ENCODE measurements at regions not wholly inside any gene's neighbourhood (a gene's known extent, or its start where the extent isn't known, plus 50 kb on each side); places are given as distances from the start of the nearest gene placed in this dataset.
"Not testable (repeated sequence)": the region's sequence is repeated elsewhere in the genome, so short reads cannot be mapped to it uniquely, and the experiment has no call there.

DNA sequence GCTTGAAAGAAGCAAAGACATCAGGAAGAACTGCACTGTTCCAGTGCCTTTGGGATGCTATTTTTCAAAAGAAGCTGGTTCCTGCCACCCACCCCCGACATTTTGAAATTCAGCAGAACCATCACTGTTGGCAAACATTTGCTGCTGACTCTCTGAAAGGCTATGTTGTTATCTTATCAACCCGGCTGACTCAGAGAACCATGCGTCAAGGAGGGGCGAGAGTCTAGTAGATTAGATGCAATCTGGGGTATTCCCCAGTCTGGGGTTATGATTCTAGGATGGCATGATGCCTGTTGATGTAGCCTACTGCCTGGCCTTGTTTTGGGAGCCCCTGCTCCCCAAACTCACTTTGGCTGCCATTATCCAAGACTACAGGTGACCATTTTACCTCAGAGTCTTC is 267.8 kb upstream of the RUNX1 start:
- no peak for DNase-seq (ENCODE audit: low spot score)

DNA sequence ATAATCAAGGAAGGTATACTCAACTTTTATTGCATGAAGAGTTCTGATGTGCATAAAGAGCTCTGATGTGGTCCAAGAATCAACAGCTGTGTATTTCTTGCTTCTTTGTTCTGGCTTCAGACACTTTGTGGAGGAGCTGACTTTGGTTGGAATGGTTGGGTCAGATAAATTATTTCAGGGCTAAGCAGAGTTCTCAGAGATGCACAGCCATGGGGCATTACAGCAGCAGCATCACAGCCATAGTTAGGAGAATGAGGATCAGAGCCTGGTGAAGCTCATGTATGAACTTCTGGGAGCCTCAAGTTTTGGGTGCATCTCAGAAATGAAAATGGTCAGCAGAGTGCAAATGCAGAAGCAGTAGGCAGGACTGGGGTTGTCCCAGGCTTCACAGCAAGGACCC is 267.4 kb upstream of the RUNX1 start:
- no peak for DNase-seq (ENCODE audit: low spot score)

DNA sequence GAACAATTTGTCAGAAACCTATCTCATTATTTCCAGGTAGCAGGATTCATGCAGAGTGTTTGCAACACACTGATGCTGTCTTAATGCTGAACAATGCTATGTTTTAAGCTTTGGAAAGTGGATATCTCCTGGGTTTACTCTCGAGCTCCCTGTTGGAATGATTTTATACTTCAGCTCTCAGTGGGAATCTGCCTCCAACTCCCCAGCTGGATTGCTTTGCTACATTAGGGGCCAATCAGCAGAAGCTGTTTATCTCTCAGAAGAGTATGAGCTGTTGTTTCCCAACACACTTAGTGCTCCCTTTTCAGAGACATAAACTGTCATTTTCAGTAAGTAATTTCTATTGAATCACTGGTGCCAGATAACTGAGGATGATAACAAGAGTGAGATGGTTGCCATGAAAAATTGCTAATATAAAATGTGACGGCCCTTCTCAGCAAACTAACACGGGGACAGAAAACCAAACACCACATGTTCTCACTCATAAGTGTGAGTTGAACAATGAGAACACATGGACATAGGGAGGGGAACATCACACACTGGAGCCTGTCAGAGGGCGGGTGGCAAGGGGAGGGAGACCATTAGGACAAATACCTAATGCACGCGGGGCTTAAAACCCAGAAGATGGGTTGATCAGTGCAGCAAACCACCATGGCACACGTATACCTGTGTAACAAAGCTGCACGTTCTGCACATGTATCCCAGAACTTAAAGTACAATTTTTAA is 265.9 kb upstream of the RUNX1 start:
- DNase-seq (ENCODE audit: low spot score) = no peak

DNA sequence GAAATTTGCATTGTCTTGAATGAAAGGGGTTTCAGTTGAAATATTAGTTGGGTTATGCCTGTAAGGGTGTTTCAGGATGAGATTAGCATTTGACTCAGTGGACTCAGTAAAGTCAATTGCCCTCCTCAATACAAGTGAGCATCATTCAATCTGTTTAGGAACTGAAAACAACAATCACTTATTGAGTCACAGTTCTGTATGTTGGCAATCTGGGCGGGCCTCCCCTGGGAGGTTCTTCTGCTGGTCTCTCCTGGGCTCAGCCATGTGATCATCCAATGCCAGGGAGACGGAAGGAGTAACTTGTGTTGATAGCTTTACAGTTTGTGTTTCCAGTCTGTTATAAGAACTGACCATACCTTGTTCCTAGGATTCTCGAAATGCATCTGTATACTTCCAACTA is 262.9 kb upstream of the RUNX1 start:
- no peak for DNase-seq (ENCODE audit: low spot score)

DNA sequence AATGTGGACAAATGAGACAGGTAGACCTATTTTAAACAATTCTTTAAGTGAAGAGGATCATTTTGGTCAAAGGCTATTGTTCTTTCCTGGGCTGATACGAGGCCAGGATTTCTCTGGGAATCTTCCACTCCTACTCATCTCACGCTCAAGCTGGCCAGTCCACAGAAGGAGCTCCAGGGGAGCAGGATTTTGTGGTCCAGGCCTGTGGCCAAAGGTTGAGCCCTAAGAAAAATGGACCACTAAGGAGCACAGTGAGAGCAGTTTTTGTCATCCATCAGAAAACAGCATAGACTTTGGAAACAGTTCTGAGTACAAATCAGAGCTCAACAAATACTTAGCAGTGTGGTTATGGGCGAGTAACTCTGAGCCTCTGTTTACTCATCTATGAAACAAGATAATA is 260.2 kb upstream of the RUNX1 start:
- DNase-seq (ENCODE audit: low spot score) = no peak

DNA sequence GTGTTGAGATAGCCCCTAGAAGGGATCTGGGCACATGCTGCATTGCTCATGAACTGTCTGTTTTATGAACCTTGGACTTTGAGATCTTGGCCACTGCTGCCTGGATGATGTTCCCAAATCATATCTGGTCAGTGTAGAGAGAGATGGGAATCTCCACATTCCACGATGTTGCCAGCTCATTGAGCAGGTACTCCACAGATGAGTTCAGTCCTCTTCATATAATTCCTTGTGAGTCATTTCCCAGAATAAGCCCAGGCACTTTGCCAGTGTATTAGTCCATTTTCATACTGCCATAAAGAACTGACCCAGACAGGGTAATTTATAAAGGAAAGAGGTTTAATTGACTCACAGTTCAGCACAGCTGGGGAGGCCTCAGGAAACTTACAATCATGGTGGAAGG is 254.0 kb upstream of the RUNX1 start:
- DNase-seq (ENCODE audit: low spot score) = no peak

DNA sequence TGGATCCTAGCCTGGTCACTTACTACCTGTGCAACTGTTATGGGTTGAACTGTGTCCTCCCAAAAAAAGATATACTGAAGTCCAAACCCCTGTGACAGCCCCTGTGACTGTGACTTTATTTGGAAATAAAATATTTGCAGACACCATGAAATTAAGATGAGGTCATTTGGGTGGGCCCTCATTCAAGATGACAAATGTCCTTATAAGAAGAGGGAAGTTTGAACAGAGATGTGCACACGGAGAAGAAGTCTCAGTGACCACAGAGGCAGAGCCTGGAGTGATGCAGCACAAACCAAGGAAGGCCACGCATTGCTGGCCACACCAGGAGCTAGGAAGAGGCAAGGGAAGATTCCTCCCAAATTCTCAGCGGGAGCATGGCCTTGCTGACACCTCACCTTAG is 249.7 kb upstream of the RUNX1 start:
- no peak for DNase-seq (ENCODE audit: low spot score)

DNA sequence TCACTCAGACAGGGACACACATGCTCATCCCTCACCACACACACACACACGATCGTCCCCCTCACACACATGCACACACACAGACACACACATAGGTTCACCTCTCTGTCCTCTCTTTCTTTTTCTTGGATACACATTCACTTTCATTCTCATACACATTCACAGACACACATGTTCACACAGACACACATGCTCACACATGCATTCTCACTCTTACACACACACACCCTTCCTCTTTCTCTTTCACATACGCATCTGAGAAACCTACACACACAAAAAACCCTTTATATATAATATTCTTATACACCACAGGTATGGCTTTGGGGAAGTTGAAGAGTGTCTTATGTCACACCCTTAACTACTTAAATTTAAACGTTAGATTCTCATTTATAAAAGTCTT is 248.6 kb upstream of the RUNX1 start:
- DNase-seq (ENCODE audit: low spot score) = no peak

DNA sequence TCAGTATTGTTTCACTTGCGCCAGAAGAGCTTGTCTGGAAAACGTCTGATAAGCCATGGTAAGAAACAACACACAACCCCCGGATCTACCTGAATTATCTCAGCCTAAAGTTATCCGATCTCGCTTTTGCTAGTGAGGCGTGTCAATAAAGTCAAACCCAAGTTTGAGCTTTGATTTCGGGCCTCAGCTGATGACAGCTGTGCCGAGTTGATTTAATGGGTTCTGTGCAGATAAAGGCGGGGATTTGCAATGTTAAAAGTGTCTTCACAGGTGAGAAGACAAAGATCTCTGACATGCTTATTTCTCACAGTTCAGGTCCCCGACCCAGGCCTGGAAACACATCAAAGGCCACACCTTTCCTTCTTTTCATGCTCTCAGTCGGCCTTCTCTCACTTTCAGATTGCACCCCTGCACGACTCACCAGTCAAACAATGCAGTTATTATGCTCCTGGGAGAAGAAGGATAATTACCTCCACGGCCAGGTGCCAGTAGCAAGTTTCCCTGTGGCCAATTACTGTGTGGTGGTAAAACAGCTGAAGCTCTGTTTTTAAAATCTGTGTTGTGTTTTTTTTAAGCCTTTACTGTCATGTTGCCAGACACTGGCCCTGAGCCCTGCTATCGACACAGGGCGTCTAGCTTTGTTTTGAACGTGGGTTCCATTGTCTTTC is 245.3 kb upstream of the RUNX1 start:
- DNase-seq (ENCODE audit: low spot score) = peak; percentile 38

DNA sequence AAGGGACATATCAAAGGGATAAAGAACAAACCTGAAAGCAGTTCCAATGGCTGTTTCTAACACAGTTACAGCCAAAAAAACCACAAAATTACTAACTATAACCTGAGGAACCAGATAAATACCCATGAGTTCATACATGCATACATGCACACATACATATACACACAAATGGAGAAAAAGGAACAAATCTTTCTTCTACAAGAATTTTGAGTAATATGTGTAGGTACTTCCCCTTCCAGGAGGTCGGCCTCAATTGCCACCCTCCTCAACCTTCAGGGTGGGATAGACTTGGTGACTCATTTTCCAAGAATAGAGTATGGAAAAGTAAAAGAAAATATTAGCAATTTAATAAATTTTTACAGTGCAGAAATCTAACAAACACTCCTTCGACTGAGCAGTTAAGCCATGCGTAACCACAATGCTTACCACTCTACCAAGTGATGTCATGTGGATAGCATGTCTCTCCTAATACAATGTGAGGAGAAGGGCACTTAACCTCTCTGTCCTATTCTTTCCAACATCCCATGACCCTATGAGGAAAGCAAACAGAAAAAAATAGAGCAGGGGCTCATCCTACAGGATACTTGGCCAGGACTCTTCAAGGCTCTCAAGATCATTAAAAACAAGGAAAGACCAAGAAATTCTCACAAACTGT is 243.0 kb upstream of the RUNX1 start:
- no peak for DNase-seq (ENCODE audit: low spot score)

DNA sequence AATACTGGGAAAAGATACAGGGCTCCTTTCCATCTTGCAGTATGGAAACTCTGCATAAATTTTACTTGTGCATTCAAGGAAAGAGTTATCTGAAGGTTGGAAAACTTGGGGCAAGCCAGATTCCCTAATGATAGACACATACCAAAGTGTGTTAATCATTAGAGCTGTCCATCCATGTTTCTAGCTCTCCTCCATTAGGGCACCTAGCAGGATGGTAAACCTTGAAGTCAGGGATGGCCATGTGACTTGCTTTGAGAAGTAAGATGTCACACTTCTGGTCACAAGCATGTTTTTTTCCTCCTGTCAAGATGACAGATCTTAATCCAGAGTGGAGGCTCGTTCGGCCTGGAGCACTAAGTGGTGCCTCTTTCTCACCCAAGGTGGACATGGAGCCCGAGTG is 241.9 kb upstream of the RUNX1 start:
- no peak for DNase-seq (ENCODE audit: low spot score)

DNA sequence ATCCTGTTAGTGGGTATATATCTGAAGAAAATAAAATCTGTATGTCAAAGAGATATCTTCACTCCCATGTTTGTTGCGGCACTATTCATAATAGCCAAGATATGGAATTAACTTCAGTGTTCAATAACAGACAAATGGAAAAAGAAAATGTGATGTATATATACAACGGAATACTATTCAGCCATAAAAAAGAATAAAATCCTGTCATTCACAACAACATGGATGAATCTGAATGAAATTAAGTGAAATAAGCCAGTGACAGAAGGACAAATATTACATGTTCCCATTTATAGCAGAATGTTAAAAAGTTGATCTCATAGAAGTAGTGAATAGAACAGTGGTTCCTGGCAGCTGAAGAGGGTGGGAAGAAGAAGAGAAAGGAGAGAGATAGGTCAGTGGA is 239.1 kb upstream of the RUNX1 start:
- no peak for DNase-seq (ENCODE audit: low spot score)

DNA sequence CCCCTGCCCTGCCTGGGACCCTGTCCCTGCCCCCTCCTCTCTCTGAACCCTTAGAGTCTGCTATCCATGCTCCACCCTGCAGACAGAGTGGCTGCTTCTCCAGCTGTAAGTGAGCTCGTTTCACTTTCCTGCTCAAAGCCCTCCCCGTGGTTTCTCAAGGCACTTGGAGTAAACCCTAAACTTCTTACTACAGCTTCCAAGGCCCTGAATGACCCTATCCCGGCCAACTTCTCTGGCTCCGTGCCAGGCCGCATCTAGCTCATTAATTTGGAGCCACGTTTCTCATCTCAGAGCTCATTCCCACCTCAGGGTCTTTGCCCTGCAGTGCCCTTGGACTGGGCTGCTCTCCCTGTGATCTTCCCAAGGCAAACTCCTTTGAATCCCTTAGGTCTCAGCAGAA is 235.1 kb upstream of the RUNX1 start:
- DNase-seq (ENCODE audit: low spot score) = no peak

DNA sequence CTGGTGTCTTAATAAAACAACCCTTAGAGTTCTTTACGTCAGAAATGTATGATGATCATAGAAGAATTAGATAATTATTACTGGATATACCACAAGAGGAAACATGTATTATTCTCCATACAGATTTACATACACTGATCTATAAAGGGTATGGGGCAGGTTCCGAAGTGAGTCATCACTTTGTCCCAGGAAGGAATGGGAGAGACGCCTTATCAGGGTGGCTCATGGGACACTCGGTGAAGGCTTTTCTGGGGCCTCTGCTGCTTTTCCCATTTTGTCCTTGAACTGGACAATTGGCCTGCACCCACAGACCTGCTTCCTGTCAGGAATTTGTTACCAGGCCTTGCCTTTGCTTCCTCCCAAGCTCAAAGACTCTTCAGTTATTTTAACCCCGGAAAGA is 233.8 kb upstream of the RUNX1 start:
- no peak for DNase-seq (ENCODE audit: low spot score)

DNA sequence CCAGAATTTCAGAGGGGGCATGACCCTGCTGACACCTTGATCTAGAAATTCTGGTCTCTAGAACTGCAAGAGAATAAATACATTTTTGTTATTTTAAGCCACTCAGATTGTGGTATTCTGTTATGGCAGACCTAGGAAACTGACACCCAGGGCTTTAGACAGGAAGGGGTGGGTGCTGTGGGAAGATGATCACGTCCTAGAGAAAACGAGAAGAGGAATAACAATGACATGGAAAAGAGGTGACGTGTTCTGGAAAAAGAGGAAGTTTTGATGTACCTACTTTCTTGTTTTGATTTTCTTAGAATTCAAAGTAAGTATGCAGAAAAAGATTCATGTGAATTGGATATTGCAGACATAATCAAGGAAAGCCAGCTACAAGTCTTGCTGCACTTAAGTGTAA is 232.9 kb upstream of the RUNX1 start:
- no peak for DNase-seq (ENCODE audit: low spot score)

DNA sequence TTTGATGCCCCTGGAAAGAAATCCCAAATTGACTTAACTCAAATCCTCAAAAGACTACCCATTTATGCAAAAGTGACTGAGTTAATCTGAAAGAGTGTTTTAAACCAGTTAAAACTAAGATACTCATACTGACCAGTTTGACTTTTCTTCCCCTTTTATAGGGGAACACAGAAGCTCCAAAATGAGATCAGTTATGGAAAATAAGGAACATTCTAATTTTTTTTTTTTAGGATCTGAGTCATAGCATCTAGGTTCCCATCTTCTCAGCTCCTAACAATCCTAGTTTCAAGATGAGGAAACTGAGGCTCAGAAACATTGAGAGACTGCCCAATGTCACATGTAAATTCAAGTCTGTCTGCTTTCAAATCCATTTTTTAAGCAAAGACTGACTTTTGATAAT is 231.1 kb upstream of the RUNX1 start:
- DNase-seq (ENCODE audit: low spot score) = no peak

DNA sequence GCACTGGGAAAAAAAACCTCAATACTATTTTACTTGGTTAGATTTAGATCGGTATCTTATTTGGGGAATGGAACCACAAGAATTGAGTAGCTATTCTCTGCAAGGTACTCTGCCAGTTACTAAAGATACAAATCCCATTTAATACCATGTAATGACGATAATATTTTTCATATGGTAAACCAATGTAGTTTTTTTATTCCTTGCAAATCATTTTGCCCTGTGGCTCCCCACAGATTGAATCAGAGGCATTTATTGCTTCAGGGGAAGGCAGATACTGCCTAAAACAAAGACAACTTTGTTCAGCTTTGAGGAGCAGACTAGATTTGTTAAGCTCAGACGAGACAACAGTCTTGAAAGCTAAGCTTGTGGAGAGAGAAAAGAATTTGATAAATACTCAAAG is 226.7 kb upstream of the RUNX1 start:
- DNase-seq (ENCODE audit: low spot score) = no peak

DNA sequence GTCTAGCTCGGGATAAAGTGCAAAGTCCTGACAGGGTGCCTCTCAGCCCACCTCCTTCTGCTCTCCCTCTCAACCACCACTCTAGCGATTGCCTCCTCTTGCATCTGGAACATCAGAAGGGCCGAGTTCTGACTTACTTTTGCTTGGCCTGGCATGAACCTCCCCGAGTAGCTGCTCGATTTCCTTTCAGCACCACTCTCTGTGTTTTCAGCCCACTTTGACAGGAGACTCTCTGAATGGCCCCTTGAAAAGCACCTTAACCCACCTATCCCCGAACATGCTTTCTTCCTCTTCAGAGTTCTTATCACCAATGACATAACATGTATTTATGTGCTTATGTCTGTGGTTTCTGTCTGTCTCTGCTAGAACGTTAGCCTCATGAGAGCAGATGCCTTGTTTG is 225.8 kb upstream of the RUNX1 start:
- no peak for DNase-seq (ENCODE audit: low spot score)

DNA sequence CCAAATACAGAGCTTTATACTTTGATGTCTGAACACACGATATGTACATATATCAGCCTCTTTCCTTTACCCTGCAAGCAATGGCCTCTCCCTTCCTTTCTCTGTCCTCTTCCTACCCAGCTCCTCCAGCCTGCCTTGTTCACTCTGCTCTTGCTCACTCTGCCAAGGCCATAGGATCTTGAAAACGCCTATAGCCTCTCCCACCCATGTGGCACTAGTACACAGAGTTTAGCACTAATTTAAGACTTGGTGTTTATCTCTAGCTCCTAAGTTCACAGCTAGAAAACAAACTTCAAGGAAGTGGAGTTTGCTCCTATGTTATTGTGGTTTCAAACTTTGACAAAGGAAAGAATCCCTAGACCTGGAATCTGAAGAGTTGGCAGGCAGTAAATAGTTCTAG is 225.0 kb upstream of the RUNX1 start:
- no peak for DNase-seq (ENCODE audit: low spot score)

DNA sequence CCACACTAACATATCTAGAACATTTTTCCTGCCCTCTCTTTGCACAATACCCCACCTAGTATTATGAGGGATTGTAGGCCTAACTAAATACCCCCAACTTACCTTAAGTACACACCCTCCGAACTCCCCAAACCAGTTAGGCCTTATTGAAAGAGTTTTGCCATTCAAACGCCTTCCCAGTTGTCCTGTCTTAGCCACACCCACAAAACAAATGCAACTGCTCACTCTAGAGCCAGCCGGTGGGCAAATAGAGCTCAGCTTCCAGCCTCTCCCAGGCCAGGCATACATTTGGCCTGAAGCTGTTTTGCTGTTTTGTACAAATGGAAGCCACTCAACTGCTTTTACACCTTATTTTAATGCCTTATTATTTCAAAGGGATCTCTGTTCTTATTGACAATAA is 224.2 kb upstream of the RUNX1 start:
- DNase-seq (ENCODE audit: low spot score) = no peak

DNA sequence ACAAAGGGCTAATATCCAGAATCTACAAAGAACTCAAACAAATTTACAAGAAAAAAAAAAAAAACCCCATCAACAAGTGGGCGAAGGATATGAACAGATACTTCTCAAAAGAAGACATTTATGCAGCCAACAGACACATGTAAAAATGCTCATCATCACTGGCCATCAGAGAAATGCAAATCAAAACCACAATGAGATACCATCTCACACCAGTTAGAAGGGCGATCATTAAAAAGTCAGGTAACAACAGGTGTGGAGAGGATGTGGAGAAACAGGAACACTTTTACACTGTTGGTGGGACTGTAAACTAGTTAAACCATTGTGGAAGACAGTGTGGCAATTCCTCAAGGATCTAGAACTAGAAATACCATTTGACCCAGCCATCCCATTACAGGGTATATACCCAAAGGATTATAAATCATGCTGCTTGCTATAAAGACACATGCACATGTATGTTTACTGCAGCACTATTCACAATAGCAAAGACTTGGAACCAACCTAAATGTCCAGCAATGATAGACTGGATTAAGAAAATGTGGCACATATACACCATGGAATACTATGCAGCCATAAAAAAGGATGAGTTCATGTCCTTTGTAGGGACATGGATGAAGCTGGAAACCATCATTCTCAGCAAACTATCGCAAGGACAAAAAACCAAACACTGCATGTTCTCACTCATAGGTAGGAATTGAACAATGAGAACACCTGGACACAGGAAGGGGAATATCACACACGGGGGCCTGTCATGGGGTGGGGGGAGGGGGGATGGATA is 222.4 kb upstream of the RUNX1 start:
- not testable (repeated sequence) for DNase-seq (ENCODE audit: low spot score)

DNA sequence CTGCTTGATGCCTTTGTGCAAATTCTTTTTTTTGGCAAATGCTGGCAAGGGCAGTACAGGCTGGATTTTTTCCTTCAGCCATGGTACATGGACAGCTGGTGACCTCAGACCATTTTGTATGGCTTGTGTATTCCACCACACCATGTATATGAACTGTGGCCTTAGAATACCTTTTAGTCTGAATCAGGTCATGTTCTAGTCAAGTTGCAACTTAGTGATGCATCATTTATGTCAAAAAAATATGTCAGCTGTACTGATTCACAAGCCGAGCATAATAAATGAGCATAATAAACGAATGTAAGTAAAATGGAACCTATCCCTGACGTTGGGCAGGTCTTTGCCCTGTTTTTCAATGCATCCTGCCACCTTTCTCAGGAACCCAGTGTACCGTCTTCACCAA is 219.7 kb upstream of the RUNX1 start:
- no peak for DNase-seq (ENCODE audit: low spot score)

DNA sequence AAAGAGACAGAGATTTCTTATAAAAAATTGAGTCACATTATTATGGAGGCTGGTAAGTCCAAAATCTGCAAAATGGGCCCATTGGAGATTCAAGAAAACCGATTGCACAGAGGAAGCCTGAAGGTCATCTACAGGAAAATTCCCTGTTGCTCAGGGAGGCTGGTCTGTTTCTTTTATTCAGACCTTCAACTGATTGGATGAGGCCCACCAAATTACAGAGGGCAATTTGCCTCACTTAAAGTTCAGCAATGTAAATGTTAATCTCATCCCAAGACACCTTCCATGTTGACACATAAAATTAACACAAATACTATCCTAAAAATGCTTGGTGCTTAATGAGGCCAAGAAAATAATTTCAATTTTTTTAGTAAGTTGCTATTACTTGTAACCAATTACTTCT is 219.2 kb upstream of the RUNX1 start:
- no peak for DNase-seq (ENCODE audit: low spot score)

Data from mucosa of gallbladder (tissue), 1 donor.